ENCODE measurements at regions not wholly inside any gene's neighbourhood (a gene's known extent, or its start where the extent isn't known, plus 50 kb on each side); places are given as distances from the start of the nearest gene placed in this dataset.

DNA sequence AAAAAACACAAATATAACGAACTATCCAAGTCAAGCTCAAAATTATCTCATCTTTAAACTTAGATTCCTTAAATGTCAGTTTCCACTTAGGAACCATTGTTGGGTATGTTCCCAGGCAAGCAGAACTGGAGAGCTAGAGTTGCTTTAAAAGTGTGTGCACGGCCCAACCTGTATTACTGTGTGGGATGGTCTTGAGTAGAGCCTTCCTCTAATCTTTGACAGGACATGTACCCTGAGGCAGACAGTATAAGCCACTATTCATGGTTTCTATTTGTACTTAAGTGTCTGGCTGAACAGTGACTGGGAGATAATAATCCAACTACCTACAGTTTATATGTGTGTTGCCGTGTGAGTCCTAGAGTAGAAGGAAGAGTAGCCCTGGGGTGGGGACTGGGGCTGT, 239.7 kb downstream of the GPD2 start:
- no peak for DNase-seq (ENCODE audit: extremely low read depth, low read depth)
- TF ChIP-seq, protein P1, sequence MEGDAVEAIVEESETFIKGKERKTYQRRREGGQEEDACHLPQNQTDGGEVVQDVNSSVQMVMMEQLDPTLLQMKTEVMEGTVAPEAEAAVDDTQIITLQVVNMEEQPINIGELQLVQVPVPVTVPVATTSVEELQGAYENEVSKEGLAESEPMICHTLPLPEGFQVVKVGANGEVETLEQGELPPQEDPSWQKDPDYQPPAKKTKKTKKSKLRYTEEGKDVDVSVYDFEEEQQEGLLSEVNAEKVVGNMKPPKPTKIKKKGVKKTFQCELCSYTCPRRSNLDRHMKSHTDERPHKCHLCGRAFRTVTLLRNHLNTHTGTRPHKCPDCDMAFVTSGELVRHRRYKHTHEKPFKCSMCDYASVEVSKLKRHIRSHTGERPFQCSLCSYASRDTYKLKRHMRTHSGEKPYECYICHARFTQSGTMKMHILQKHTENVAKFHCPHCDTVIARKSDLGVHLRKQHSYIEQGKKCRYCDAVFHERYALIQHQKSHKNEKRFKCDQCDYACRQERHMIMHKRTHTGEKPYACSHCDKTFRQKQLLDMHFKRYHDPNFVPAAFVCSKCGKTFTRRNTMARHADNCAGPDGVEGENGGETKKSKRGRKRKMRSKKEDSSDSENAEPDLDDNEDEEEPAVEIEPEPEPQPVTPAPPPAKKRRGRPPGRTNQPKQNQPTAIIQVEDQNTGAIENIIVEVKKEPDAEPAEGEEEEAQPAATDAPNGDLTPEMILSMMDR (IDR thresholded peaks at IDR 0.05; ENCODE audit: low read depth, low read length), result no peak

DNA sequence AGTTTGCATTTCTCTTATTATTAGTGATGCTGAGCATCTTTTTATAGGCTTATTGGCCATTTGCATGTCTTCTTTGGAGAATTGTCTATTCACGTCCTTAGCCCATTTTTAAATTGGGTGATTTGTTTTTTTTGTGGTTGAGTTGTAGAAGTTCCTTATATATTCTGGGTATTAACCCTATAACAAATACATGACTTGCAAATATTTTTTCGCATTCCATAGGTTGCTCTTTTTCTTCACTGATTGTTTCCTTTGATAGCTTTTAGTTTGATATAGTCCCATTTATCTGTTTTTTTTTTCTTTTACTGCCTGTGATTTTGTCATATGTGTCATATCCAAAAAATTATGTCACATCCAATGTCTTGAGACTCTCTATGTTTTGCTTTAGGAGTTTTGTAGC, 243.6 kb downstream of the GPD2 start:
- TF ChIP-seq, protein P1 (IDR thresholded peaks at IDR 0.05; ENCODE audit: low read depth, low read length), result no peak
- DNase-seq (ENCODE audit: extremely low read depth, low read depth), result no peak

DNA sequence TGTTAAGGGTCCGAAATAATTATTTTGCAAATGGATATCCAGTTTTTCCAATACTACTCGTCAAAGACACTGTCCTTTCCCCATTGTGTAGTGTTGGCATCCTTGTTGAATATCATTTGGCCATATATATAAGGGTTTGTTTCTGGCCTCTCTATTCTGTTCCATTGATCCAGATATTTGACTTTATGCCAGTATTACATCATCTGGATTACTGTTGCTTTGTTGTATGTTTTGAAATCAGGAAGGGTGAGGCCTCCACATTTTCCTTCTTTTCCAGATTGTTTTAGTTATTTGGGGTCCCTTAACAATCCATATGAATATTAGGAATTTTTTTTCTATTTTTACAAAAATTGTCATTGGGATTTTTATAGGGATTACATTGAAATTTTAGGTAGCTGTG, 244.1 kb downstream of the GPD2 start:
- TF ChIP-seq, protein P1 (IDR thresholded peaks at IDR 0.05; ENCODE audit: low read depth, low read length), result no peak
- DNase-seq (ENCODE audit: extremely low read depth, low read depth), result no peak

DNA sequence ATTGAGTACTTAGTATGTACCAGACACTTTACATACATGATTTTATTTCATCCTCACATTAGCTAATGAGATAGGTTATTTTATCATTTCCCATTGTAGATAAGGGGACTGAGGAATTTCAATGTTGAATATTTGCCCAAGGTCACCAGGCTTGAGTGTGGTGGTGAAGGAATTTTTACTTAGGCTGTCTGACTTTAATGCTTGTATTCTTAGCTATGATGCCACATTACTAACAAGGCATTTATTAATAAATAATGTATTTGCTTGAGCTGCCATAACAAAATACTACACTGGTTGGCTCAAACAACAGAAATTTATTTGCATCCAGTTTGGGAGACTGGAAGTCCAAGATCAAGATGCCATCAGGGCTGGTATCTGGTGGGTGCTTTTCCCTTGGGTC, 250.9 kb downstream of the GPD2 start:
- no peak for DNase-seq (ENCODE audit: extremely low read depth, low read depth)
- TF ChIP-seq, protein P1 (IDR thresholded peaks at IDR 0.05; ENCODE audit: low read depth, low read length), result no peak

DNA sequence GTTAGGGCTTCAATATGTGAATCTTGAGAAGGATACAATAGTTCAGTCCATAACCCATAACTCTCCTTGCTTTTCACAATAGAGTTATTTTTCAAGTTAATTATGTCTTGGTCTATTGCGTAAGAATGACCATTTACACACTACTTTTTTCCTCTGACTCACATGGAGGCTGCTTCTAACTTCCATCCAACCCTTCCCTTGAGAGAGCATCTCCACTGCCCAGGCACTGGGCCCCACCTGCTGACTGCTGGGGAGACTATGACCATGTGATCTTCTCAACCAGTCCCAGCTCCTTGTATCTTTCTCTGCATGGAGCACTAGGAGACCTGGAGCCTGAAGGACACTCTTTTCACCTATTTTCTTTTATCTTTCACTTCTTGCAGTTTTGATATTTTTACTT, 251.5 kb downstream of the GPD2 start:
- TF ChIP-seq, protein P1 (IDR thresholded peaks at IDR 0.05; ENCODE audit: low read depth, low read length), result no peak

DNA sequence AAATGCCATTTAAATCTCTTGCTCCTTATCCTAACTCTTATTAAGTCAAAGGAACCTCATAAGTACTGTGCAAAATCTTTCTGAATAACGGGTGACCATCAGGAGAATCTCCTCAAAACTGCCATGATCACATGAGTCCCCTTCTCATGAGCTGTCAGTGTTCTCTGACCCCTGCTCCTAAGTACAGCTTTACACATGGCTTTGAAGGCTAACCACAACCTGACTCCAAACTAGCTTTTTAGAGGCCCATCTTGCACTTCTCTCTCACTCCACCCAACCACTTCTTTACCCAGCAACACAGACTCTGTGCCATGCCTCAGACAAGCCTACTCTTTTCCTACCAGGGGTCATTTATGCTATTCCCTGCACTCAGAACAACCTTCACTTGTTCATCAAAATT, 253.8 kb downstream of the GPD2 start:
- DNase-seq (ENCODE audit: extremely low read depth, low read depth), result no peak
- TF ChIP-seq, protein P1 (IDR thresholded peaks at IDR 0.05; ENCODE audit: low read depth, low read length), result no peak

More for the DNA sequence above, 251.5 kb downstream of the GPD2 start:
- DNase-seq (ENCODE audit: extremely low read depth, low read depth), result no peak

DNA sequence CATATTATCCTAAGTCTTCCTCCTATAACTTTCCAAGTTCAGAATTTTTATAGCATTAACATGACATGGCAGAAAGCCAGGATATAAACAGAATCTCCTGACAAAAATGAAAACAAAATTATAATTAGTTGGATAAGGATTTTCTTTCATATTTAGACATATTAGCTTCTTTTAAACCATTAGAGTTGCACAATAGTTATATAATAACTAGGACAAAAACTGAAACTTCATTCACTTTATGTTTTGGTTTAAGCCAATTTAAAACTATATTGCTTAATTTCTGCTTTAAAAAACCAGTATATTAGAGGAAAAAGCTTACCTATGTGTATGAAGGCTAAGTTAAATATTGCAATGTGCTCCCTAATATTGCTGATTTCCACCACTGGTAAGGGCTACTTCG, 254.8 kb downstream of the GPD2 start:
- DNase-seq (ENCODE audit: extremely low read depth, low read depth), result no peak
- TF ChIP-seq, protein P1 (IDR thresholded peaks at IDR 0.05; ENCODE audit: low read depth, low read length), result no peak

All from AG09319 (cell line).